Right atrium auricular region (tissue), 2 donors: ENCODE measurements at regions not wholly inside any gene's neighbourhood (a gene's known extent, or its start where the extent isn't known, plus 50 kb on each side); places are given as distances from the start of the nearest gene placed in this dataset.

Source experiments
- DNase-seq: peaks from one replicate; pipeline ENCODE4 v3.0.0-alpha.2; 2019; ENCODE audit warnings: low spot score
- H3K27ac ChIP-seq, 2 donors: fragments of 200-600 bp; sonication (generic); 1 replicate in 1 of 2; 2 replicates in 1 of 2; pipeline ENCODE4 v1.5.1; 2016 to 2019
- H3K27me3 ChIP-seq, 2 donors: fragments of 200-600 bp; sonication (generic); one replicate each; pipeline versions ENCODE4 v1.5.1 to v1.6.0; 2017 to 2019
- H3K36me3 ChIP-seq: fragments of 200-600 bp; sonication (generic); one replicate; pipeline ENCODE4 v1.5.1; 2016
- H3K4me1 ChIP-seq, 2 donors: fragments of 200-600 bp; sonication (generic); one replicate each; pipeline versions ENCODE4 v1.5.1 to v1.6.0; 2017 to 2019
- H3K4me3 ChIP-seq, 2 donors: fragments of 200-600 bp; sonication (generic); 1 replicate in 1 of 2; 2 replicates in 1 of 2; pipeline ENCODE4 v1.5.1; 2017 to 2019; ENCODE audit warnings: mild to moderate bottlenecking in 1 of 2, moderate library complexity in 1 of 2
- H3K9me3 ChIP-seq, 2 donors: fragments of 200-600 bp; sonication (generic); one replicate each; pipeline ENCODE4 v1.5.1; 2019
- TF ChIP-seq, protein P1 (sequence below), 2 donors: fragments of 200-600 bp; sonication (generic); IDR thresholded peaks; one replicate each; pipeline ENCODE4 v1.5.1; 2019; ENCODE audit warnings: antibody characterized with exemption in 2 of 2

DNA sequence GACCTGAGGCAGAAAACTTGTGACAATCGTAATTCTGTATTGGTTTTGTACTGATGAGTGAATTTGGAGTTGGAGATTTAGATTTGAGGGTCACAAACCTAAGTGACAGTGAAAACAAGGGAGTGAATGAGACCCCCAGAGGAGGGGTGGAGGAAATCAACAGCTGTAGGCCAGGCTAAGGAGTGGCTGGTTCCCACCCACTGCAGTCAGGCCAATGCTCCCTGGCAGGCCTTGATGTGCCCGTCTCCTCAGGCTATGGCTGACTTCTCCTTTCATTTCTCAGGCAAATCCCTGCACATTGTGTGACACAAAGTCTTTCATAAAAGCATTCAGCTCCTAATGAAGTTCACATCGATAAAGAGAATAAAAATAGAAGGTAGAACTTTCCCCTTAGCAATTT lies 557.6 kb downstream of the CETN3 start:
- DNase-seq, result no peak
- H3K36me3 ChIP-seq, result no peaks in the 10 kb centered on the region
- H3K4me3 ChIP-seq, result no peak overlapping the region
- peaks cover 0 to 5% of the 10 kb centered on the region in 2 donors for H3K4me1 ChIP-seq
- no peaks in the 10 kb centered on the region for H3K27me3 ChIP-seq
- no peaks in the 10 kb centered on the region for H3K9me3 ChIP-seq
- TF ChIP-seq, protein P1, sequence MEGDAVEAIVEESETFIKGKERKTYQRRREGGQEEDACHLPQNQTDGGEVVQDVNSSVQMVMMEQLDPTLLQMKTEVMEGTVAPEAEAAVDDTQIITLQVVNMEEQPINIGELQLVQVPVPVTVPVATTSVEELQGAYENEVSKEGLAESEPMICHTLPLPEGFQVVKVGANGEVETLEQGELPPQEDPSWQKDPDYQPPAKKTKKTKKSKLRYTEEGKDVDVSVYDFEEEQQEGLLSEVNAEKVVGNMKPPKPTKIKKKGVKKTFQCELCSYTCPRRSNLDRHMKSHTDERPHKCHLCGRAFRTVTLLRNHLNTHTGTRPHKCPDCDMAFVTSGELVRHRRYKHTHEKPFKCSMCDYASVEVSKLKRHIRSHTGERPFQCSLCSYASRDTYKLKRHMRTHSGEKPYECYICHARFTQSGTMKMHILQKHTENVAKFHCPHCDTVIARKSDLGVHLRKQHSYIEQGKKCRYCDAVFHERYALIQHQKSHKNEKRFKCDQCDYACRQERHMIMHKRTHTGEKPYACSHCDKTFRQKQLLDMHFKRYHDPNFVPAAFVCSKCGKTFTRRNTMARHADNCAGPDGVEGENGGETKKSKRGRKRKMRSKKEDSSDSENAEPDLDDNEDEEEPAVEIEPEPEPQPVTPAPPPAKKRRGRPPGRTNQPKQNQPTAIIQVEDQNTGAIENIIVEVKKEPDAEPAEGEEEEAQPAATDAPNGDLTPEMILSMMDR (IDR thresholded peaks at IDR 0.05), result no peak
- no peak overlapping the region for H3K27ac ChIP-seq

DNA sequence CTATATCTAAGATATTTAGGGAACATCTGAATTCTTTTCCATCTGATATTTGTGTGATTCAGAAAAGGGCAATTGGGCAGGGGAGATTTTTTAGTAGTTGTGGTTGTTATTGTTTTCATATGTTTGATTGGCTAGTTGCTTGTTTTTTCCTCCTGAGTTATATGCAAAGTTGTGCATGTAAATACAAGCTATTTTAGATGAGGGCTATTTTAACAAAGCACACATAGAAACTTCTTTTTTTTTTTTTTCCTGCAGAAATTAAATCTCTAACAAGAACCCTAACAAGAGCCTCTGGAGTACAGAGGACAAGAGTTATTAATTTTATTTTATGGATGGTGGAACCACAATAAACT lies 559.1 kb downstream of the CETN3 start:
- TF ChIP-seq, protein P1 (IDR thresholded peaks at IDR 0.05), result no peak
- Histone ChIP-seq H3K36me3 (no peaks in the 10 kb centered on the region), H3K27me3 (no peaks in the 10 kb centered on the region), H3K9me3 (no peaks in the 10 kb centered on the region), H3K4me1 (peaks cover 0 to 5% of the 10 kb centered on the region in 2 donors), H3K4me3 (no peak overlapping the region), H3K27ac (no peak overlapping the region)
- DNase-seq, result no peak

- TF ChIP-seq, protein P1 (IDR thresholded peaks at IDR 0.05), result no peak
These were observed 559.6 kb downstream of the CETN3 start for GRCh38 chr5:89849830-89850512.

DNA sequence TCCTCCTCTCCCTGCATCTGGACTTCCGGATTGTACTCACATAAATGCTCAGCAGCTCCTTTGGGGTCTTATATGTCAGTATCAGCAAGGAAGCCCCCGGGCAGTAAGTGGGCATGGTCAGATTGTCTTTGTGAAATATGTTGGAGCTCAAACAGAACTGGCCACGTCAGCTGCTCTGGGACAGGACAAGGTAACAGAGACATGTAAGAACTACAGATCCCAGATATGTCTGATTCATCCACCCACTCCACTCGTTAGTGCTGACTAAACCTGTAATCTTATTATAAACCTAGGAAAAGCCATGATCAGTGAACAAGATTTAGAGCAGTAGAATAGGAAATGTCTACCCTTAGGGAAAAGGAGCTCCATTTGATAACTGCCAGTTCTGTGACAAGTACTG lies 561.8 kb downstream of the CETN3 start:
- Histone ChIP-seq H3K27me3 (no peaks in the 10 kb centered on the region), H3K36me3 (no peaks in the 10 kb centered on the region), H3K27ac (no peak overlapping the region), H3K9me3 (no peaks in the 10 kb centered on the region), H3K4me3 (no peak overlapping the region), H3K4me1 (peaks cover 0 to 5% of the 10 kb centered on the region in 2 donors)
- TF ChIP-seq, protein P1 (IDR thresholded peaks at IDR 0.05), result no peak
- no peak for DNase-seq

More at GRCh38 chr5:89849830-89850512, 559.6 kb downstream of the CETN3 start:
- Histone ChIP-seq H3K27ac (no peak overlapping the region), H3K4me3 (no peak overlapping the region), H3K9me3 (no peaks in the 10 kb centered on the region), H3K4me1 (peaks cover 0 to 5% of the 10 kb centered on the region in 2 donors), H3K27me3 (no peaks in the 10 kb centered on the region), H3K36me3 (no peaks in the 10 kb centered on the region)
- DNase-seq, result no peak

DNA sequence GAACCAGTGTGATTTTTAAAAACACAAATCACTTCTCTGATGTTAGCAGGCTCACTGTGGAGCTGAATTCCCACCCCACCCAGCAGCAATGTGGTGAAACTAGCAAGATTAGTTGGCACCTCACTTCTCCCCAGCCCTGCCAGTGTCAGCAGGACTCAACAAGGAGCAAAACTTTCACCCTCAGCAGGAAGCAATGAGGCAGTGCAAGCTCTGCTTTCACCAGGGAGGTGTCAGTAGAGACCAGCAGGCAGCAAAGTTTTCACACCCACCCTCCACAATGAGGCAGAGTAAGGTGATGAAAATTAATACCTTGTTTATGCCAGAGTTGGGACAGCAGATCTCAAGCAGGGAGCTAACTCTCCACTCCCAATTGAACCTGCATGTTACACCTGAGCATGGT lies 565.0 kb downstream of the CETN3 start:
- TF ChIP-seq, protein P1 (IDR thresholded peaks at IDR 0.05), result no peak
- Histone ChIP-seq H3K27me3 (no peaks in the 10 kb centered on the region), H3K4me3 (no peak overlapping the region), H3K27ac (no peak overlapping the region), H3K4me1 (no peaks in the 10 kb centered on the region), H3K36me3 (no peaks in the 10 kb centered on the region), H3K9me3 (no peaks in the 10 kb centered on the region)
- no peak for DNase-seq

- H3K36me3 ChIP-seq, result no peaks in the 10 kb centered on the region
- TF ChIP-seq, protein P1 (IDR thresholded peaks at IDR 0.05), result no peak
- H3K4me1 ChIP-seq, result no peaks in the 10 kb centered on the region
- H3K9me3 ChIP-seq, result no peaks in the 10 kb centered on the region
- no peak overlapping the region for H3K27ac ChIP-seq
- no peak for DNase-seq
- no peaks in the 10 kb centered on the region for H3K27me3 ChIP-seq
- H3K4me3 ChIP-seq, result no peak overlapping the region
These were observed 567.0 kb downstream of the CETN3 start for GRCh38 chr5:89842531-89842930.
